Astrocyte of the cerebellum (primary cell): ENCODE measurements at regions not wholly inside any gene's neighbourhood (a gene's known extent, or its start where the extent isn't known, plus 50 kb on each side); places are given as distances from the start of the nearest gene placed in this dataset.

Experiments
- DNase-seq: peaks from one replicate; pipeline ENCODE4 v3.0.0-alpha.2; 2011; ENCODE audit warnings: low read depth
- H3K4me3 ChIP-seq: 2 replicates; pipeline ENCODE4 v1.5.1; 2011; ENCODE audit warnings: mild to moderate bottlenecking, low read depth, low read length, moderate library complexity
- CTCF ChIP-seq: IDR thresholded peaks from 2 replicates; pipeline ENCODE4 v1.5.1; 2012; ENCODE audit warnings: low read length, low read depth, moderate library complexity, mild to moderate bottlenecking; ENCODE audit errors: missing control alignments
- in situ Hi-C: cut with HindIII; loops from 2 replicates; pipeline ENCODE4 v1.10.0; 2017; ENCODE audit warnings: low sequenced_read_pairs

GRCh38 chr2:238785528-238785860 is 62.4 kb upstream of the TWIST2 start:
- TF ChIP-seq CTCF = no peak
- no peak overlapping the region for H3K4me3 ChIP-seq
- in situ Hi-C loops = no loop called here
- DNase-seq = no peak

- no peak overlapping the region for H3K4me3 ChIP-seq
- no peak for DNase-seq
- no peak for TF ChIP-seq CTCF
- in situ Hi-C loops = no loop called here
Observed at GRCh38 chr2:238786379-238786778, 61.5 kb upstream of the TWIST2 start.

DNA sequence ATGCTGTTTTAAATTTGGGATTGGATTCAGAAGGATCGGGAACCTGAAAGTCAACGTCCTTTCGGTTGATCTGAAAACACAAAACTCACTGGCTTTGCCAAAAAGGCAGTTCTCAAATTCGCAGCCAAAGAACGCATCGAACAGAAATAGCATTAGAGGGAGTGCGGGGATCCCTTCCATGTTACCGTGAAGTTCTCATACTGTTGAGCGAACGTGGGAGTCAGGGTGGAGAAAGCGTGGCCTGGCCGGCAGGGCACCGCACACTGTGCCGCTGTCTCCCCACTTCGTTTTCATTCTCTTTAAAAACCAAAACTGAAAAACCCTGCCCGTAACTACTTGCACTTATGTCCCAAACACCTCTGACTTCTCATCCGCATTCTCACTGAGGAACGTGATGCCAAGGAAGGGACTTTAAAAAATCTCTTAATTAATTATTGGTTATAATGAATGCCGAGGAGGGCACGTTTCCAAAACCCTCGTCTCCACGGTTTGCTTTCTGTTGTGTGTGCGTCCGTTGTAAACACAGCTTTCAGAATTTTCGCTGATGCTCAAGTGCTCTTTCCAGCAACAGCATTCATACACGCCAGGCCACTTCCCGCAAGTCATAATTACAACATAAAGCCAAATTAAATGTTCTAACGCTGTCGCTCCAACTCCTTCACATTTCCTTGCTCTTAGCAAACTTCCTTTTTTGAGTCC is 60.9 kb upstream of the TWIST2 start:
- no peak for DNase-seq
- H3K4me3 ChIP-seq = no peak overlapping the region
- TF ChIP-seq CTCF = no peak
- in situ Hi-C loops = no loop called here

GRCh38 chr2:238787501-238787900 is 60.4 kb upstream of the TWIST2 start:
- in situ Hi-C loops = no loop called here
- no peak for DNase-seq
- no peak for TF ChIP-seq CTCF
- H3K4me3 ChIP-seq = no peak overlapping the region

- no peak for TF ChIP-seq CTCF
- DNase-seq = no peak
- in situ Hi-C loops = no loop called here
- no peak overlapping the region for H3K4me3 ChIP-seq
Observed at GRCh38 chr2:238789317-238789806, 58.5 kb upstream of the TWIST2 start.

DNA sequence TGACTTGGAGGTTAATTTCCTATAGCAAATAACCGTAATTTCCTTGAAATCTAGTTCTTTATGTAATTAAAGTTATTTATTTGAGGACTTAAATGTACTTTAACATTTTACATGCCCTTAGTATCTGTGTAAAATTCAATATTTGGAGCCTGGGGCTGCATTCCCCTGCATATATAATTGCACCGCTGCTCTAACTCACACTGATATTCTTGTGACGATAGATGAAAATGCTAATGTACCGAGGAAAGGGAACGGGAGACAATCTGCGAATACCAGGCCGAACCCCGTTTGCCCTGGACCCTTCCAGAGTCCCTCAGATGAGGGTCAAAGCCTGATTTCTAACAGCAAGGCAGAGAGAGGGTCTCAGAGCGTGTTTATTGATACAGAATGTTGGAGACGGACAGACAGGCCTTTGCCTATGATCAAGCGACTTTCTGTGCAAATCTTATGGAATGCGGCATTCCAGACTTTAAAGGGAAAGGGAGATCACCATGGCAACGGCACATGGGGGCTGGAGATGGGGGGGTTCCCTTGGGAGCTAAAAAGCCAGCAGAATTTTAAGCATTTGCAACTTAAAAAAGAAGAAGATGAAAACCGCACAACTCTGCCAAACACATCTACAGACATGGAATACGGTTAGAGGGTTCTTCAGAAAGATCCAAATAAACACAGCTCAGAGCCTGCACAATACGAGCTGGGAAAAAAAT is 57.6 kb upstream of the TWIST2 start:
- in situ Hi-C loops = no loop called here
- no peak overlapping the region for H3K4me3 ChIP-seq
- DNase-seq = no peak
- no peak for TF ChIP-seq CTCF
